ENCODE measurements at regions not wholly inside any gene's neighbourhood (a gene's known extent, or its start where the extent isn't known, plus 50 kb on each side); places are given as distances from the start of the nearest gene placed in this dataset.
A peak's percentile ranks its signal among the peaks of the same experiment; 100 is the strongest.

DNA sequence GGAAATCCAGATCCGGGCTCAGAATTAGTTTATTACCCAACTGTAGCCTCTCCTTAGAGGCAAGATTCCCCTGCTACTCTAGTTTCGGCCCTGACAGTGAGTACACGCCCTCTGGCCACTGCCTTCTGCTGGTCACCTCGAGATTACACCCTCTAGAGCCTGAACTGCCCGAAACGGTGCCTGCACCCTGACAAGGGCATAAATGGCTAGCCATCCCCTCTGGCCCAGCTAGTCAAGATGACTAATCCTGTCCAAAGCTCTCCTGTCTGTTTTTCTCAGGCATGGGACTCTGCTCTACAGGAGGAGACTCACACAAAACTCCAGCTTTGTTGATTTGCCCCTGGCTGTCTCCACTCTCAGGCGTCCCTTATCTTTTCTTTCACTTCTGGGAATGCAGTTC lies 150.5 kb upstream of the UBE2E2 start:
- intact Hi-C loops (cut with DNase I): no loop called here
- ATAC-seq (ENCODE audit: poor library complexity) (no peak), DNase-seq (no peak)

DNA sequence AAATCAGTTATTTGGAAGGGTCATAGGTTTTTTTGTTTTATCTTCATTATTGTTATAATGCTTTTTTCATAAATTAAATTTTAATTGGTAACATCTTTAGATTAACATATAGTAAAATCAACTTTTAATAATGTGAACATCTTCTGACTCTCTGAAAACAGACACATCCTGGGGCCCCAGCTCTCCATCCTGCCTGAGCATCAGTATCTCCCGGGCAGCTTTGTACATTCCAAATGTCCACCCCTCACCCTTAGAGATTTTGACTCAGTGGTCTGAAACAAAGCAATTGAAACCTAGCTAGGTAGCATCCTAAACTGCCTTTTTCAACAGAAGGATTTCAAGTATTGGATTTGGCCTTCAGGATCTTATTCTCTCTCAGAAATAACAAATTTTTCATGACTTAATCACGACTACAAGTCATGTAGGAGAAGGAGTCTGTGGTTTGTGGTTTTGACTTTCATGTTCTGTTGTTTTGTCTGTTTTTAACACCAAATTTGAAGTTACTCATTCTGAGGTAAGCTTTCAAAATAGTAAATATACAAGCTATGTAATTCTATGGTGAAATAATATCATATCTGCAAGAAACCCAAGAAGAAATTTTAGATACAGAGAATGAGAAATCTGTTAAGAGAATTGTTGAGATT lies 147.3 kb upstream of the UBE2E2 start:
- DNase-seq (no peak), ATAC-seq (ENCODE audit: poor library complexity) (no peak)
- intact Hi-C loops (cut with DNase I): no loop called here

DNA sequence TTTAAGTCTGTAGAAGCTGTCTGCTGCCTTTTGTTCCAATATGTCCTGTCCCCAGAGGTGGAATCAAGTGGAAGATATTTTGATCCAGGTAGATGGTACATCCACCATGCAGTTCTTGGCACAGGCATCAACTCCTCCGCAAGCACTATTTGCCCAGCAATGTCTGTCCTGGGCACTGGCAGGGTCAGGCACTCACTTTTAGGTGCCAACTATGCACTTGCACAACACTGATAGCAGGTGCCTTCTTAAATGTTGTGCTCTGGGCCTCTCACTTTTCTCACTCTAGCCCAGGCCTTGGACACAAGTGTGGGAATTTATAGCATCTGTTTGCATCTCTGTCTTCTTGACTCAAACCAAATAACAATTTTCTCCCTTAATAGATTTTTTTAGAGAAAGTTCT lies 140.5 kb upstream of the UBE2E2 start:
- intact Hi-C loops (cut with DNase I): no loop called here
- no peak for DNase-seq
- ATAC-seq (ENCODE audit: poor library complexity): no peak

DNA sequence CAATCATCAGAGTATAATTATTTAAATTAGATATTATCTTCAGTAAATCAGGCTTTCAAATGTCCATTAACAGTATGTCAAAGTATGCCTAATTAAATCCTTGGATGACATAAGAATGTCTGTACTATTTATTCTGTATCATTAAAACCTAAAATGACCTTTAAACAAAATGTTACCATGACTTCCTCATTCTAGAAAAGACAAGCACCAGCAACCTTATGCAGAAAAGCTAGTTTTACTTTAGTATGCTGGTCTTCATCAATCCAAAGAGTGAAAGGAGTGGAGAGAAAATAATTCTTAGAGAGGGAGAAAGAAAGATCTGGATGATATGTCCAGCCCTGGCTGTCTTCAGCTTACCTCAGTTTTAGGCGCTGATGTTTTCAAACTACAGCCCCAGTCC lies 140.1 kb upstream of the UBE2E2 start:
- ATAC-seq (ENCODE audit: poor library complexity) (no peak), DNase-seq (no peak)
- intact Hi-C loops (cut with DNase I): no loop called here

DNA sequence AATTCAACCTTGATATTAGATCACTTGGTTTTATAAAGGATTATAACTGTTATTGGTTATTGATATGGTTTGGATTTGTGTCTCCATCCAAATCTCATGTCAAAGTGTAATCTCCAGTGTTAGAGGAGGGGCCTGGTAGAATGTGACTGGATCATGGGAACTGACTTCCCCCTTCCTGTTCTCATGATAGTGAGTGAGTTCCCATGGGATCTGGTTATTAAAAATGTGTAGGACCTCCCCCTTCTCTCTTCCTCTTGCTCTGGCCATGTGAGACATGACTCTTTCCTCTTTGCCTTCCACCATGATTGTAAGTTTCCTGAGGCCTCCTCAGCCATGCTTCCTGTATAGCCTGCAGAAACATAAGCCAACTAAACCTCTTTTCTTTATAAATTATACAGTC lies 136.0 kb upstream of the UBE2E2 start:
- no peak for ATAC-seq (ENCODE audit: poor library complexity)
- intact Hi-C loops (cut with DNase I): no loop called here

DNA sequence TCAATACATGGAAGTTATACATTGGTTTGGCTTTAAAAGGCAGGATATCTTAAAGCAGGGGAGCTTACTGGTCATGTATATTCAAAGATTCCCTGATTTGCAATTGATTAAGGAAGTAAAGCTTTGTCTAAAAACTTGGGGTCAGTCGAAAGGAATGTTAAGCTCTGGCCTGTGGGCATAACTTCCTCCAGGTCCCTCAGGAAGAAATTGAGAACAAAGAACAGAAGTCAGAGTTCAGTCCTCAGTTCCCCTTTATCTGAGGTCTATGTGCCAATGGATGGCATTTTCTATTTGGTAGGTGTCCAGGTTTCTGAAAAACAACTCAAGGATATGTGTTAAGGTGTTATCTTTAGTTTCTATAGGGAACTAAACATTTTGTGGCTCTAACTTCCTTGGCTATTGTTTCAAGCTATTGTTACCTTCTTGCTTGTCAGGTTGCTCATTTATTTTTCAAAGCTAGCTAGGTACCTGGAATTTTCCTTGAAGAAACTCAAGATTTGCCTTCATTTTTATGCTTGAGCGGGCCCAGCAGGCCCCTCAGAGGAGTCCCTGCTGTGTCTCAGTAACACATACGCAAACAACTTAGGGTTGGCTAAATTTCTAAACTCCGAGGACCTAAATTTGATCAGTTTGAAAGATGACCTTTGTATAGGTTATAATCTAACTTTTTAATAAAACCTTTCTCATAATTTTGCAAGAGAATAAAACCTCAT lies 135.0 kb upstream of the UBE2E2 start:
- DNase-seq (no peak), ATAC-seq (ENCODE audit: poor library complexity) (no peak)
- intact Hi-C loops (cut with DNase I): no loop called here

More for the DNA sequence above, 136.0 kb upstream of the UBE2E2 start:
- DNase-seq: no peak

DNA sequence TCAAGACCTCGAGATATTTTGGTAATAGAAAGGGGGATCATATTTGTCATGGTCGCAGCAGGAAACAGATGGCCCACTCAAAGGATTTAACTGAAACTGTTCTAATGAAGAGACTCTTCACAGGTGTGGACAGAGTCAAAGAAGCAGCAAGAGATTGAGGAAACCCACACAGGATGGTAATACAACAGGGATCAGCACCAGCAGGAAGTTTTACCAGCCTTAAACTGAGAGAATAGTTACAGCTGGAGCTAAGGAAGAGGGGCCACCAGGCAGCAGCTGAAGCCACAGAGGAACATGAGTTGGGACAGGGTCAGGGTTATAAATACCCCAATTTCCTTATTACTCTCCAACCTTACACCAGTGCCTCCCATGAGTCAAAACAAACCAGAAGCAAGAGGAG lies 131.8 kb upstream of the UBE2E2 start:
- DNase-seq: no peak

DNA sequence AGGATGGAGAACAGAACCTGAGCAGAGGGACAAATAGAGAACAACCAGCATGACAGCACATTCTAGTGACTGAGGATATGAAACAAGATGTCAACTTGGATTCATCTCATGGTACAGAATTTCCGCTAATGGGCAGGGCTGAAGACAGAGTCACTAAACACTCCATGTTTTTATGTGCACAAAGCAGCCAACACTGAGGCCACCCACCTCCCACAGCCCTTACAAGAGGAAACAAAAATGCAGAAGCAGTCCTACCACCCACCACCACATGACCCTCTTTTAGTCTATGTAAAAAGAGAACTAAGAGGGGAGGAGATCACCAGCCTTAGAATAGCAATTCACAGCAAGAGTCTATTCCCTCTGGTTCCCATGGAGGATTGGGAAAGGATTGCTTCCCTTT lies 131.4 kb upstream of the UBE2E2 start:
- intact Hi-C loops (cut with DNase I): no loop called here
- no peak for DNase-seq
- ATAC-seq (ENCODE audit: poor library complexity): peak; percentile 55

More for the DNA sequence above, 131.8 kb upstream of the UBE2E2 start:
- intact Hi-C loops (cut with DNase I): no loop called here
- ATAC-seq (ENCODE audit: poor library complexity): peak; percentile 20

DNA sequence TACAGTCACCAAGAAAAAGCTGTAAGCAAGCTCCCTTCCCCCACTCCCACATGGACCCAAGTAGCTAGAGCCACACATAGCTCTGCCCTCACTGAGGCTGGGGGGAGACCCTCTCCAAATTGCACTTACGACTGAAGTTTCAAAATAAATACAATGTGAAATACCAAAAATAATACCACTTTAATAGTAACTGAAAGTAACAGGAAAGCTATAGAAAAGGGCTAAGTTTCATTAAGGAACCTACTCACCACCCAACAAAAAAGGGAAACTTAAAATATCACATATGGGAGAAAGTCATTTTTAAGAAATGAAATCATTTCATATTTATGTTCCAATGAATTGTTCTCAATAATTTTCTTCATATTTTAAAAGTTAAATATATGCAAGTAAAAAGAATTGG lies 130.4 kb upstream of the UBE2E2 start:
- intact Hi-C loops (cut with DNase I): no loop called here
- DNase-seq: no peak
- ATAC-seq (ENCODE audit: poor library complexity): no peak

DNA sequence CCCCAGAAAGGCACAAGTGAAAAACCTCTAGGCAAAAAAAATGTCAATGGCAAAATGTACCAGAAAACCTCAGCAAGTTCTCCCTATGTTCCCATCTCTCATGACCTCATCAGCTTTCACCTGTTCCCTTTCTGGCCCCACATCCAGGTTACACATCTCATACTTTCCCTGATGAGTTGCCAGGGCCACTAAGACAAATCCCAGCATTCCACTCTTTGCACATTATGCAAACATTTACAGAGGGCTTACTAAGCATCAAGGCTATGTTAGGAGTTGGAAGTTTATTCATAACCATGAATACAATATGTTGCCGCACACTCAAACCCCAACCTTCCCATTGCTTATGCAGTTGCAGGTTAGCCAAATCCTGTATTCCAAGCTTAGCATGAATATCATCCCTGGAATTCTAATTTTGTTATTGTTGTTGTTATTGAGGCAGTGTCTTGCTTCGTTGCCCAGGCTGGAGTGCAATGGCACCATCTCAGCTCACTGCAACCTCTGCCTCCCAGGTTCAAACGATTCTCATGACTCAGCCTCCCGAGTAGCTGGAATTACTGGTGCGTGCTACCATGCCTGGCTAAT lies 129.3 kb upstream of the UBE2E2 start:
- DNase-seq: no peak
- intact Hi-C loops (cut with DNase I): no loop called here
- ATAC-seq (ENCODE audit: poor library complexity): no peak

DNA sequence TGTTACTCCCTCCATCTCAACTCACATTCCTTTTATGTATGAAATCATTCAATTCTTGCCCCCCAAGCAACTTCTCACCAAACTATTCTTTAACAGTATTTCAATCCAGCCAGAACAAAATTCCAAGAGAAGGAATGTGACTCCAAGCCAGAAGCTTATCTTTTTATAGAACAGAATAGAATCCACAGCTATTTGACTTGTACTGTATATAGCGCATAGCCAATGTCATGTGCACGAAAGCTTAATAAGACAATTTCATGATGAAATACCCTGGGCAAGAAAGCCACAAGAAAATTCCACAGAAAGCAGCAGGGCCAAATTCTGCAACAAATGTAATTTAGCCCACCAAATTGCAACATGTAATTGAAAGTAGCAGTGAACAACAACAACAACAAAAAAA lies 127.6 kb upstream of the UBE2E2 start:
- DNase-seq (no peak), ATAC-seq (ENCODE audit: poor library complexity) (peak; percentile 29)
- intact Hi-C loops (cut with DNase I): no loop called here

DNA sequence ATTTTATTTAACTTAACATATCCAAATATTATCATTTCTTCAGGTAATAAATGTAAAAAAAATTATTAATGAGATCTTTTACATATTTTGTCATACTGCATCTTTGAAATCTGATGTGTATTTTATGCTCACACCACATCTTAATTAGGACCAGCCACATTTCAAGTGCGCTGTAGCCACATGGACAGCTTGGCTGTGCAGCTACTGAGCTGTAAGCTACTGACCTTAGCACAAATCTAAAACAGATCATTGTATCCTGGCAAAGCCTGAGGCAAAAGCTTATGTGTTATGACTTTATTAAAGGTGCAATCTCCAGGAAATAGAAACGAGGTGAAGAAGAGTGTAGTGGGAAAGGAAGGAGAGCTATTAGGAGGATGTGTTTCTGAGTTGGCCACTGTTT lies 126.7 kb upstream of the UBE2E2 start:
- ATAC-seq (ENCODE audit: poor library complexity) (no peak), DNase-seq (no peak)
- intact Hi-C loops (cut with DNase I): no loop called here

DNA sequence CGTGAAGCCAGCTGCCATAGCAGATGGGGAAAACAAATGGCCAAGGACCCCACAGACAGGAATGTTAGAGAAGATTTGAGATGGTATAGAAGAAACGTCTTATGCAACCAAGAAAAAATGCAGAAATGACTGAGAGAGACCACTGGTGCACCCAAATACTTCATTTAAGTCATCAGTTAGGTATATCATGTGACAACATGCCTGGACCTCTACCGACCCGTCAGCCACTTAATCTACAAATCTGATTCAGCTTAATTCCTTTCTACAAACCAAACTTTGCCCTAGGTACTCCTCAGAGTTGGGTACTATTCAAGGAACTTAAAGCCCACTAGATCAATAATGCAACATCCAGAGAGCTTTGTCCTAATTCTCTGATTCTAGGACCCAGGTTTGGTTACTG lies 126.0 kb upstream of the UBE2E2 start:
- intact Hi-C loops (cut with DNase I): no loop called here
- ATAC-seq (ENCODE audit: poor library complexity) (no peak), DNase-seq (no peak)

DNA sequence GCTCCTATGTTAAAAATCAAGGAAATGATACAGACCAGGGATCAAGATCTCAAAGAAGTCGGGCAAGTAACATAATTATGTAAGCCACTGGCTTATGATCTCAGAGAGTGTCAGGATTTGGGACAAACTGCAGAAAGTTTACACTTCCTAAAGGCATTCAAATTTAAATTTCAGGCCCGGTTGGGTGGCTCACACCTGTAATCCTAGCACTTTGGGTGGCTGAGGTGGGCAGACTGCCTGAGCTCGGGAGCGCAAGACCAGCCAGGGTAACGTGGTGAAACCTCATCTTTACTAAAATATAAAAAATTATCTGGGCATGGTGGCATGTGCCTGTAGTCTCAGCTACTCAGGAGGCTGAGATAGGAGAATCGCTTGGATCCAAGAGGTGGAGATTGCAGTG lies 124.4 kb upstream of the UBE2E2 start:
- intact Hi-C loops (cut with DNase I): no loop called here
- DNase-seq (no peak), ATAC-seq (ENCODE audit: poor library complexity) (no peak)

DNA sequence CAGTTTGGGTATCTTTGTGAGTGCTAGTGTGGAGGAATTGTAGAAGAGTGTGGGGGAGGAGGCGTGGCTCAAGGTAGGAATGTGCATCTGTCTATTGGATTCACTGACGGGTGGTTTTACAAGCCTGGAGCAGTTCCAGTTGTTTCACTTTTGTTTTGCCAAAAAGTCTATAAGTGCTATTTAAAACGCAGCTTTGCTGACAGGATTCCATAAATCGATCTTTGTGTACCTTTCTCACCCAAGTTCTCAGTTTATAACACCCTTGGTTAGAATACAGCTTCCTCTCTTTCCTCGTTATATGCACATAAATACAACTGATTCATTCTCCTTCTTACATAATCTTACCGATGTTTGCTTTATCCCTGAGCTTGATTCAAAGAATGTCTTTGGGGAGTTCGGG lies 123.2 kb upstream of the UBE2E2 start:
- ATAC-seq (ENCODE audit: poor library complexity): no peak
- intact Hi-C loops (cut with DNase I): no loop called here

DNA sequence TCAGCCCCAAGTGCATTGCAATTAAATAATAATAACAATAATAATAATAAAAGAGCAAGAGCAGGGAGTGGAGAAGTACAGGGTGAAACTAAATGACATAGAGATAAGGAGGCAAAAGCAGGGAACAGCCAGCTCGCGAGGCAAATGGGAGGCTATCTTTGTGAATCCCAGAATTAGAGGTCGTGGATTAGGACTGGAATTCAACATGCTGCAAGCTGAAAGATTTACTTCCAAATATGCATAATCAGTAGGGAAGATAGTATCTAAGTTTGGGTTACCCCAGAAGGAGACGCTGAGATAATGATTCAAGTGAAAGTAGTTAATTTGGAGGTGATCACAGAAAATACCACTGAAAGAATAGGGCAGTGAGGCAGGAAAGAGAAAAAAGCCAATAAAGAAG lies 119.4 kb upstream of the UBE2E2 start:
- no peak for DNase-seq
- no peak for ATAC-seq (ENCODE audit: poor library complexity)
- intact Hi-C loops (cut with DNase I): no loop called here

More for the DNA sequence above, 123.2 kb upstream of the UBE2E2 start:
- DNase-seq: no peak

DNA sequence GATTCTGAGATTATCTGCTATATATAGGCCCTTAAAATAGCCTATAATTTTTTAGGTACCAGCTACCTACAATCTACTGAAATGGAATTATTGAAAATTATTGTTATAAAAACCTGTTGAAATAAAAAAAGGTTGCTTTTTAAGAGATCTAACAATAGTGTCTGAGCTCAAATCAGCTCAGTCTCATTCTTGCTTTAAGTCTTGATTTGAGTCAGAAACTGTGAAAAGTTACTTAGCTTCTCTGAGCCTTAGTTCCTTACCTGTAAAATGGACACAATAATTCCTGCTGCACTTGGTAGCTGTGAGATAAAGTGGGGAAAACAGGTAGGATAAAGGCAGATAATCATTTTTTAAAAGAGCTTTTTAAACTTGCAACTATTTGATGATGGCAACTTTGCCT lies 118.8 kb upstream of the UBE2E2 start:
- DNase-seq: no peak
- intact Hi-C loops (cut with DNase I): no loop called here
- ATAC-seq (ENCODE audit: poor library complexity): no peak

DNA sequence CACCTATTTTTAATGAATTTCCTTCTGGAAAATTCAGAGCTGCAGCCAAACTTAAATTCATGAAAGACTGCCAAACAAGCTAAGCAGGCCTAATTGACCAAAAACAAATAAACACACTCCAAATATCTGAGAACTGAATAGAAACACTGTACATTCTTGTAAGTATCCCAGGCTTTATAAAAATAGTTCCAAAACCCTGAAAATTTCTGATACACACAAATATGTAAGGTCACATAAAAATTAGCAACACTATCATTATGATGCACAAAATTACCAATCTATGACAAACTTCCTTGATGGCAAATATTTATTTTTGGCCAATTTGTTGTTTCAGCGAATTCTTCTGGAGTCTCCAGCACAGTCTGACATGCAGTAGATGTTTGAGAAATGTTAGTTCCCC lies 117.9 kb upstream of the UBE2E2 start:
- DNase-seq: no peak
- intact Hi-C loops (cut with DNase I): no loop called here
- ATAC-seq (ENCODE audit: poor library complexity): no peak

DNA sequence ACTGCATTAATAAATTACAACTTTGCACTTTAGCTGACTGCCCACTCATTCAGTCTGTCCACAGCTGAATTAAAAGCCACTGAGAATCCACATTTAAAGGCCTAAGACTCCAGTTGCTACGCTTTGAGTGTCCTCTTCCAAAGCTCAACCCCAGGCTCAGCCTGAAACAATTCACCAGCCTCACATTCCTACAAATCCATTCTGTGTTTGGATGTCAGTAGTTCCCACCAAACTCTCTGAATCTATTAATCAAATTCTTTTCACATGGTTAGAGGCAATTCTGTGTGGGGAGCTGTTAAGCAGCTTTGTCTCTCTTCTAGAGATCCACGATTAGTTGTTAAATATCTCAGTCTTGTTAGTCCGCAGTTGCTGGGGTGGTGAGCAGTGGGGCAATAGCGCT lies 116.8 kb upstream of the UBE2E2 start:
- intact Hi-C loops (cut with DNase I): no loop called here
- ATAC-seq (ENCODE audit: poor library complexity) (no peak), DNase-seq (no peak)

DNA sequence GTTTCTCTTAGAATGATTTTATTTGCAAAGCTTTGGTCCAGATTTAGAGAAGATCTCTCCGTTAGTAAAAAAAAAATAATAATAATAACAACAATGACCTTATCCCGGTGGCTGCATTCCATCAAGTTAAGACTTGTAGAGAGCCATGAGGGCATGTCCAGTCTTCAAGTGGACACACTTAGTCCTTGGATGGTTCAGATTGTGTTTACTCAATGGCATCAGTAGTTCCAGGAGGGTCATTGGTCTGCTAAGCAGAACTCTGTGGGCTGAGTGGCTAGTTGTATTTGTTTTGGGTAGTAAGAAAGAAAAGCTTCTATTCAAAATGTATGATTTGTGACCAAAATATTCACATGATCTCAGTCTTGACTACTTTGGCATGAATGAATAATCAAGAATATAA lies 116.3 kb upstream of the UBE2E2 start:
- DNase-seq (no peak), ATAC-seq (ENCODE audit: poor library complexity) (no peak)
- intact Hi-C loops (cut with DNase I): no loop called here
